ENCODE measurements at regions not wholly inside any gene's neighbourhood (a gene's known extent, or its start where the extent isn't known, plus 50 kb on each side); places are given as distances from the start of the nearest gene placed in this dataset.

GRCh38 chr14:94679106-94679810 lies 67.1 kb downstream of the SERPINA3 start:
- Mint-ChIP-seq H3K27ac (no peak overlapping the region), H3K4me3 (no peak overlapping the region), H3K9me3 (peaks cover 6% of the 10 kb centered on the region), H3K36me3 (no peaks in the 10 kb centered on the region), H3K27me3 (peaks cover 8% of the 10 kb centered on the region), H3K4me1 (no peaks in the 10 kb centered on the region)
- ATAC-seq (ENCODE audit: low read depth) (no peak), DNase-seq (ENCODE audit: low spot score in 2 of 2) (no peak)

GRCh38 chr14:94677747-94678146 lies 65.6 kb downstream of the SERPINA3 start:
- H3K9me3 Mint-ChIP-seq = peaks cover 6% of the 10 kb centered on the region
- ATAC-seq (ENCODE audit: low read depth) = no peak
- no peak for DNase-seq (ENCODE audit: low spot score in 2 of 2)
- H3K27ac Mint-ChIP-seq = no peak overlapping the region
- H3K4me3 Mint-ChIP-seq = no peak overlapping the region
- no peaks in the 10 kb centered on the region for H3K36me3 Mint-ChIP-seq
- H3K4me1 Mint-ChIP-seq = no peaks in the 10 kb centered on the region
- H3K27me3 Mint-ChIP-seq = peaks cover 8% of the 10 kb centered on the region

GRCh38 chr14:94677213-94677612 lies 65.0 kb downstream of the SERPINA3 start:
- Mint-ChIP-seq H3K36me3 (no peaks in the 10 kb centered on the region), H3K9me3 (peaks cover 6% of the 10 kb centered on the region), H3K4me1 (no peaks in the 10 kb centered on the region), H3K4me3 (no peak overlapping the region), H3K27me3 (peaks cover 8% of the 10 kb centered on the region), H3K27ac (no peak overlapping the region)
- ATAC-seq (ENCODE audit: low read depth) (no peak), DNase-seq (ENCODE audit: low spot score in 2 of 2) (no peak)

- Mint-ChIP-seq H3K36me3 (no peaks in the 10 kb centered on the region), H3K9me3 (peaks cover 6% of the 10 kb centered on the region), H3K27me3 (peaks cover 8% of the 10 kb centered on the region), H3K4me1 (no peaks in the 10 kb centered on the region), H3K4me3 (no peak overlapping the region), H3K27ac (no peak overlapping the region)
- ATAC-seq (ENCODE audit: low read depth) (no peak), DNase-seq (ENCODE audit: low spot score in 2 of 2) (no peak)
Measured at GRCh38 chr14:94676495-94677185, 64.4 kb downstream of the SERPINA3 start.

- H3K36me3 Mint-ChIP-seq = no peaks in the 10 kb centered on the region
- ATAC-seq (ENCODE audit: low read depth) (no peak), DNase-seq (ENCODE audit: low spot score in 2 of 2) (no peak)
- H3K27ac Mint-ChIP-seq = no peak overlapping the region
- peaks cover 8% of the 10 kb centered on the region for H3K27me3 Mint-ChIP-seq
- H3K4me1 Mint-ChIP-seq = no peaks in the 10 kb centered on the region
- peaks cover 6% of the 10 kb centered on the region for H3K9me3 Mint-ChIP-seq
- no peak overlapping the region for H3K4me3 Mint-ChIP-seq
Measured at GRCh38 chr14:94675036-94675435, 62.8 kb downstream of the SERPINA3 start.

- Mint-ChIP-seq H3K27ac (no peak overlapping the region), H3K36me3 (no peaks in the 10 kb centered on the region), H3K27me3 (peaks cover 8% of the 10 kb centered on the region), H3K9me3 (peaks cover 6% of the 10 kb centered on the region), H3K4me3 (no peak overlapping the region), H3K4me1 (no peaks in the 10 kb centered on the region)
- ATAC-seq (ENCODE audit: low read depth) (no peak), DNase-seq (ENCODE audit: low spot score in 2 of 2) (no peak)
Measured at GRCh38 chr14:94673781-94674231, 61.6 kb downstream of the SERPINA3 start.
